ENCODE measurements at regions not wholly inside any gene's neighbourhood (a gene's known extent, or its start where the extent isn't known, plus 50 kb on each side); places are given as distances from the start of the nearest gene placed in this dataset.
"Not testable (repeated sequence)": the region's sequence is repeated elsewhere in the genome, so short reads cannot be mapped to it uniquely, and the experiment has no call there.

DNA sequence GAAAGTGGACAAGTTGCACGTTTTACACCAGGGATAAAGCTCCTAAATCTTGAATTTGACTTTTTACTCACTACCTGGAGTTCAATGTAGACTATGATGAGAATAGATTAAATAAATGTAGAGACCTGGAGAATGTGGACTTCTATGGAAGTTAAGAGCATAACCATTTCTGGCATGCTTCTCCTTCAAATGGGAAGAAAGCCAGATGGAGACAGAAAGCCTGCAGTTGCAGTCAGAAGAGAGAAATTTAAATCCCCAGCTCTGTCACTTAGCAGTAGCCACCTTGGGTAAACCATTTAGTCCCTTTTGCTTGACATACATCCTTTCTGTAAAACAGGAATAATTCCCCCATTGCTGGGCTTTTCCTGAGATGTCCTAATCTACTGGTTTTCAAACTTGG is 355.3 kb upstream of the AUTS2 start:
- Histone ChIP-seq H3K4me3 (ENCODE audit: low read length in 2 of 2) (no peak overlapping the region), H3K36me3 (ENCODE audit: insufficient read depth, low read length) (no peaks in the 10 kb centered on the region), H3K4me1 (ENCODE audit: insufficient read depth, low read length) (no peaks in the 10 kb centered on the region), H3K27me3 (ENCODE audit: insufficient read depth, low read length) (no peaks in the 10 kb centered on the region), H3K27ac (ENCODE audit: low read depth, low read length) (no peak overlapping the region), H3K9me3 (ENCODE audit: control insufficient read depth in 1 of 2, low read length in 2 of 2) (no peaks in the 10 kb centered on the region)
- Mint-ChIP-seq H3K36me3 (no peaks in the 10 kb centered on the region), H3K27me3 (no peaks in the 10 kb centered on the region), H3K4me1 (no peaks in the 10 kb centered on the region), H3K9me3 (peaks cover 0 to 30% (median 4%) of the 10 kb centered on the region in 8 donors), H3K27ac (no peak overlapping the region), H3K4me3 (no peak overlapping the region)
- intact Hi-C loops (cut with micrococcal nuclease) = no loop called here
- POLR2A ChIA-PET (ENCODE audit: partially characterized antibody) = no interaction called here
- DNase-seq = no peak
- CTCF ChIA-PET (ENCODE audit: partially characterized antibody) = no interaction called here

GRCh38 chr7:69244701-69245100 is 353.6 kb upstream of the AUTS2 start:
- no peaks in the 10 kb centered on the region for H3K4me1 ChIP-seq (ENCODE audit: insufficient read depth, low read length)
- Mint-ChIP-seq H3K36me3 (no peaks in the 10 kb centered on the region), H3K4me3 (no peak overlapping the region), H3K27ac (no peak overlapping the region), H3K27me3 (no peaks in the 10 kb centered on the region), H3K4me1 (no peaks in the 10 kb centered on the region), H3K9me3 (peaks cover 0 to 20% (median 4%) of the 10 kb centered on the region in 8 donors)
- intact Hi-C loops (cut with micrococcal nuclease) = no loop called here
- no peaks in the 10 kb centered on the region for H3K9me3 ChIP-seq (ENCODE audit: control insufficient read depth in 1 of 2, low read length in 2 of 2)
- H3K4me3 ChIP-seq (ENCODE audit: low read length in 2 of 2) = no peak overlapping the region
- no peak for DNase-seq
- no peaks in the 10 kb centered on the region for H3K36me3 ChIP-seq (ENCODE audit: insufficient read depth, low read length)
- ChIA-PET CTCF (ENCODE audit: partially characterized antibody) (no interaction called here), POLR2A (ENCODE audit: partially characterized antibody) (no interaction called here)
- no peaks in the 10 kb centered on the region for H3K27me3 ChIP-seq (ENCODE audit: insufficient read depth, low read length)
- no peak overlapping the region for H3K27ac ChIP-seq (ENCODE audit: low read depth, low read length)

DNA sequence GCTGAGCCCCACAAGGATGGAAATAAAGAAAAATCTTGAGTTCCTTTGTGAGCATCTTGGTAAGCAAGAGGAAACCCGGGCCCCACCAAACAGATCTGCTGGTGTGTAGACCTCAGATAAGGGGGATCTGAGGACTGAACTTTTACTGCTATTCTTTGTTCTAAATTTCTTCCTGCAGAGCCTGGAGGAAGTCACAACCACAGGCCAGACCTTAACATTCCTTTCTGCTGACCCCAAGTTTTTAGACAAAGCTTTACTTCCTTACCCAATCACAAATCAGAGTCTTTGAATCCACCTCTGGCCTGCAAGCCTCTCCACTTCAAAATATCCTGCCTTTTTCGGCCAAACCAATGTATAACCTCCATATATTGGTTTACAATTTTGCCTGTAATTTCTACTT is 352.6 kb upstream of the AUTS2 start:
- Histone ChIP-seq H3K4me1 (ENCODE audit: insufficient read depth, low read length) (no peaks in the 10 kb centered on the region), H3K36me3 (ENCODE audit: insufficient read depth, low read length) (no peaks in the 10 kb centered on the region), H3K4me3 (ENCODE audit: low read length in 2 of 2) (no peak overlapping the region), H3K27ac (ENCODE audit: low read depth, low read length) (no peak overlapping the region), H3K27me3 (ENCODE audit: insufficient read depth, low read length) (no peaks in the 10 kb centered on the region), H3K9me3 (ENCODE audit: control insufficient read depth in 1 of 2, low read length in 2 of 2) (no peaks in the 10 kb centered on the region)
- no peak overlapping the region for H3K27ac Mint-ChIP-seq
- no peaks in the 10 kb centered on the region for H3K4me1 Mint-ChIP-seq
- H3K4me3 Mint-ChIP-seq = no peak overlapping the region
- no peak for DNase-seq
- intact Hi-C loops (cut with micrococcal nuclease) = no loop called here
- POLR2A ChIA-PET (ENCODE audit: partially characterized antibody) = no interaction called here
- no peaks in the 10 kb centered on the region for H3K36me3 Mint-ChIP-seq
- CTCF ChIA-PET (ENCODE audit: partially characterized antibody) = no interaction called here
- peaks cover 0 to 25% (median 4%) of the 10 kb centered on the region in 8 donors for H3K9me3 Mint-ChIP-seq
- H3K27me3 Mint-ChIP-seq = peaks cover 0 to 2% of the 10 kb centered on the region in 2 donors

GRCh38 chr7:69246758-69247157 is 351.5 kb upstream of the AUTS2 start:
- no peak overlapping the region for H3K4me3 ChIP-seq (ENCODE audit: low read length in 2 of 2)
- Mint-ChIP-seq H3K27ac (no peak overlapping the region), H3K27me3 (peaks cover 0 to 2% of the 10 kb centered on the region in 2 donors), H3K4me1 (no peaks in the 10 kb centered on the region), H3K36me3 (no peaks in the 10 kb centered on the region), H3K9me3 (peaks cover 0 to 25% (median 4%) of the 10 kb centered on the region in 8 donors), H3K4me3 (no peak overlapping the region)
- no peaks in the 10 kb centered on the region for H3K4me1 ChIP-seq (ENCODE audit: insufficient read depth, low read length)
- no peaks in the 10 kb centered on the region for H3K9me3 ChIP-seq (ENCODE audit: control insufficient read depth in 1 of 2, low read length in 2 of 2)
- DNase-seq = no peak
- no peaks in the 10 kb centered on the region for H3K27me3 ChIP-seq (ENCODE audit: insufficient read depth, low read length)
- no peaks in the 10 kb centered on the region for H3K36me3 ChIP-seq (ENCODE audit: insufficient read depth, low read length)
- CTCF ChIA-PET (ENCODE audit: partially characterized antibody) = no interaction called here
- intact Hi-C loops (cut with micrococcal nuclease) = no loop called here
- POLR2A ChIA-PET (ENCODE audit: partially characterized antibody) = no interaction called here
- H3K27ac ChIP-seq (ENCODE audit: low read depth, low read length) = no peak overlapping the region

DNA sequence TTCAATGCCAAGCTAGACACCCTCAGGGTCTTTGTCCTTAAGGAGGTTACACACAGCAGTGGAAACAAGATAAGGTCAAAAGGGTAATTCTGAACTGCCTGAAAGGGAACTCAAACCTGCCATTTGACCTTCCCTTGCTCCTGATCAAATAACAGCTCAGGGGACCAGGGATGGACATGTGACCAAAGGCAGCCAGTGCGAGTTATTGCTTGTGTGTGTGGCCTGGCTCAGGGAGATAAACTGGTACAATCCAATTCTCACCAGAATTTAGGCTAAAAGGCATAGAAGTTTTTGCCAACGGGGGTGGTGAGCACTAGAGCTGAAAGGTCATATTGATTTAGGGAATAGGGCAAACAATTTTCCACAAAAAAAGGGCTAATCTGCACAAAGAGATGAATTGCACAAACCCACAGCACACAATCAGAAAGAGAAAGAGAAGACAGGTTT is 349.9 kb upstream of the AUTS2 start:
- H3K9me3 ChIP-seq (ENCODE audit: control insufficient read depth in 1 of 2, low read length in 2 of 2); H3K4me3 ChIP-seq (ENCODE audit: low read length in 2 of 2); CTCF ChIA-PET (ENCODE audit: partially characterized antibody); H3K36me3 ChIP-seq (ENCODE audit: insufficient read depth, low read length); POLR2A ChIA-PET (ENCODE audit: partially characterized antibody); H3K4me1 ChIP-seq (ENCODE audit: insufficient read depth, low read length); H3K27me3 Mint-ChIP-seq; H3K36me3 Mint-ChIP-seq; H3K27ac ChIP-seq (ENCODE audit: low read depth, low read length); H3K4me3 Mint-ChIP-seq; H3K27ac Mint-ChIP-seq; intact Hi-C loops (cut with micrococcal nuclease); DNase-seq; H3K27me3 ChIP-seq (ENCODE audit: insufficient read depth, low read length); H3K4me1 Mint-ChIP-seq: not testable (repeated sequence)
- H3K9me3 Mint-ChIP-seq = peaks cover 0 to 22% (median 5%) of the 10 kb centered on the region in 8 donors

GRCh38 chr7:69250958-69251357 is 347.3 kb upstream of the AUTS2 start:
- Histone ChIP-seq H3K27ac (ENCODE audit: low read depth, low read length) (no peak overlapping the region), H3K4me3 (ENCODE audit: low read length in 2 of 2) (no peak overlapping the region), H3K4me1 (ENCODE audit: insufficient read depth, low read length) (no peaks in the 10 kb centered on the region), H3K9me3 (ENCODE audit: control insufficient read depth in 1 of 2, low read length in 2 of 2) (no peaks in the 10 kb centered on the region), H3K27me3 (ENCODE audit: insufficient read depth, low read length) (no peaks in the 10 kb centered on the region), H3K36me3 (ENCODE audit: insufficient read depth, low read length) (no peaks in the 10 kb centered on the region)
- intact Hi-C loops (cut with micrococcal nuclease) = no loop called here
- H3K27ac Mint-ChIP-seq = no peak overlapping the region
- no peak for DNase-seq
- no peaks in the 10 kb centered on the region for H3K4me1 Mint-ChIP-seq
- no peaks in the 10 kb centered on the region for H3K36me3 Mint-ChIP-seq
- peaks cover 0 to 3% of the 10 kb centered on the region in 2 donors for H3K27me3 Mint-ChIP-seq
- H3K4me3 Mint-ChIP-seq = no peak overlapping the region
- CTCF ChIA-PET (ENCODE audit: partially characterized antibody) = no interaction called here
- H3K9me3 Mint-ChIP-seq = peaks cover 0 to 30% (median 5%) of the 10 kb centered on the region in 8 donors
- POLR2A ChIA-PET (ENCODE audit: partially characterized antibody) = no interaction called here

- Histone ChIP-seq H3K27me3 (ENCODE audit: insufficient read depth, low read length) (no peaks in the 10 kb centered on the region), H3K4me1 (ENCODE audit: insufficient read depth, low read length) (no peaks in the 10 kb centered on the region), H3K27ac (ENCODE audit: low read depth, low read length) (no peak overlapping the region), H3K4me3 (ENCODE audit: low read length in 2 of 2) (no peak overlapping the region), H3K9me3 (ENCODE audit: control insufficient read depth in 1 of 2, low read length in 2 of 2) (no peaks in the 10 kb centered on the region), H3K36me3 (ENCODE audit: insufficient read depth, low read length) (no peaks in the 10 kb centered on the region)
- Mint-ChIP-seq H3K4me3 (no peak overlapping the region), H3K36me3 (peaks cover 0 to 6% of the 10 kb centered on the region in 2 donors), H3K9me3 (peaks cover 3 to 31% (median 10%) of the 10 kb centered on the region in 8 donors), H3K4me1 (no peaks in the 10 kb centered on the region), H3K27me3 (peaks cover 0 to 3% of the 10 kb centered on the region in 2 donors), H3K27ac (no peak overlapping the region)
- POLR2A ChIA-PET (ENCODE audit: partially characterized antibody) = no interaction called here
- CTCF ChIA-PET (ENCODE audit: partially characterized antibody) = no interaction called here
- DNase-seq = no peak
- intact Hi-C loops (cut with micrococcal nuclease) = no loop called here
Observed at GRCh38 chr7:69254643-69255042, 343.6 kb upstream of the AUTS2 start.

GRCh38 chr7:69256634-69257081 is 341.6 kb upstream of the AUTS2 start:
- Mint-ChIP-seq H3K9me3 (peaks cover 3 to 24% (median 9%) of the 10 kb centered on the region in 8 donors), H3K27ac (peak overlapping the region in 1 of 7 donors; percentile 62), H3K4me3 (no peak overlapping the region), H3K27me3 (peaks cover 0 to 2% of the 10 kb centered on the region in 2 donors), H3K36me3 (peaks cover 0 to 6% of the 10 kb centered on the region in 2 donors), H3K4me1 (no peaks in the 10 kb centered on the region)
- Histone ChIP-seq H3K27me3 (ENCODE audit: insufficient read depth, low read length) (no peaks in the 10 kb centered on the region), H3K4me3 (ENCODE audit: low read length in 2 of 2) (no peak overlapping the region), H3K27ac (ENCODE audit: low read depth, low read length) (no peak overlapping the region), H3K9me3 (ENCODE audit: control insufficient read depth in 1 of 2, low read length in 2 of 2) (no peaks in the 10 kb centered on the region), H3K4me1 (ENCODE audit: insufficient read depth, low read length) (no peaks in the 10 kb centered on the region), H3K36me3 (ENCODE audit: insufficient read depth, low read length) (no peaks in the 10 kb centered on the region)
- POLR2A ChIA-PET (ENCODE audit: partially characterized antibody) = no interaction called here
- no peak for DNase-seq
- CTCF ChIA-PET (ENCODE audit: partially characterized antibody) = no interaction called here
- intact Hi-C loops (cut with micrococcal nuclease) = no loop called here
